MM.1S (cell line): ENCODE measurements at regions not wholly inside any gene's neighbourhood (a gene's known extent, or its start where the extent isn't known, plus 50 kb on each side); places are given as distances from the start of the nearest gene placed in this dataset.
"Not testable (repeated sequence)": the region's sequence is repeated elsewhere in the genome, so short reads cannot be mapped to it uniquely, and the experiment has no call there.

Experiments used
- DNase-seq: peaks from one replicate; pipeline ENCODE4 v3.0.0-alpha.2; 2015
- H2AFZ ChIP-seq: fragments of 300-600 bp; sonication (generic); 2 replicates; pipeline ENCODE4 v1.6.0; 2016; ENCODE audit warnings: antibody characterized with exemption, low read length
- H3F3A ChIP-seq: fragments of 300-600 bp; sonication (generic); 2 replicates; pipeline ENCODE4 v1.6.1; 2016; ENCODE audit warnings: mild to moderate bottlenecking, antibody characterized with exemption, low read length, moderate library complexity, mixed read lengths; ENCODE audit not compliant: insufficient read depth
- H3K27ac ChIP-seq: fragments of 300-600 bp; sonication (generic); 2 replicates; pipeline ENCODE4 v1.5.1; 2016; ENCODE audit warnings: mild to moderate bottlenecking, low read length
- H3K27me3 ChIP-seq: fragments of 300-600 bp; sonication (generic); replicated peaks from 2 replicates; pipeline ENCODE4 v1.6.0; 2016; ENCODE audit warnings: low read length; ENCODE audit not compliant: insufficient read depth
- H3K36me3 ChIP-seq: fragments of 300-600 bp; sonication (generic); replicated peaks from 2 replicates; pipeline ENCODE4 v1.6.1; 2016; ENCODE audit warnings: mild to moderate bottlenecking, low read length, mixed read lengths; ENCODE audit not compliant: insufficient read depth
- H3K4me1 ChIP-seq: fragments of 300-600 bp; sonication (generic); 2 replicates; pipeline ENCODE4 v1.6.1; 2016; ENCODE audit warnings: low read length, mixed read lengths
- H3K4me2 ChIP-seq: fragments of 300-600 bp; sonication (generic); 2 replicates; pipeline ENCODE4 v1.6.0; 2016; ENCODE audit warnings: low read depth, low read length
- H3K4me3 ChIP-seq: fragments of 300-600 bp; sonication (generic); 2 replicates; pipeline ENCODE4 v1.5.1; 2016; ENCODE audit warnings: low read length, mixed read lengths
- H3K79me2 ChIP-seq: fragments of 300-600 bp; sonication (generic); 2 replicates; pipeline ENCODE4 v1.6.1; 2016; ENCODE audit warnings: mixed run types, low read length, mixed read lengths
- H3K9ac ChIP-seq: fragments of 300-600 bp; sonication (generic); 2 replicates; pipeline ENCODE4 v1.6.1; 2016; ENCODE audit warnings: low read length, mixed read lengths
- H3K9me2 ChIP-seq: fragments of 300-600 bp; sonication (generic); replicated peaks from 2 replicates; pipeline ENCODE4 v1.6.1; 2016; ENCODE audit warnings: mild to moderate bottlenecking, low read length, mixed read lengths; ENCODE audit not compliant: insufficient read depth
- H3K9me3 ChIP-seq: fragments of 300-600 bp; sonication (generic); replicated peaks from 2 replicates; pipeline ENCODE4 v1.6.1; 2016; ENCODE audit warnings: mild to moderate bottlenecking, low read length, mixed read lengths; ENCODE audit not compliant: insufficient read depth
- H4K20me1 ChIP-seq: fragments of 300-600 bp; sonication (generic); 2 replicates; pipeline ENCODE4 v1.6.1; 2016; ENCODE audit warnings: mild to moderate bottlenecking, low read length, moderate library complexity, mixed read lengths; ENCODE audit not compliant: insufficient read depth
- EZH2 ChIP-seq: fragments of 300-600 bp; sonication (generic); optimal IDR thresholded peaks from 2 replicates; pipeline ENCODE3; 2017; ENCODE audit warnings: low read depth, mild to moderate bottlenecking, antibody characterized with exemption, low read length, mixed read lengths
- EZH2phosphoT487 ChIP-seq: fragments of 300-600 bp; sonication (generic); IDR thresholded peaks from 2 replicates; pipeline ENCODE4 v1.6.1; 2018; ENCODE audit warnings: antibody characterized with exemption, low read length
- TF ChIP-seq, protein P1 (sequence below): fragments of 300-600 bp; sonication (generic); IDR thresholded peaks from 2 replicates; pipeline ENCODE4 v1.5.1; 2016; ENCODE audit warnings: antibody characterized with exemption, low read length, mixed read lengths

DNA sequence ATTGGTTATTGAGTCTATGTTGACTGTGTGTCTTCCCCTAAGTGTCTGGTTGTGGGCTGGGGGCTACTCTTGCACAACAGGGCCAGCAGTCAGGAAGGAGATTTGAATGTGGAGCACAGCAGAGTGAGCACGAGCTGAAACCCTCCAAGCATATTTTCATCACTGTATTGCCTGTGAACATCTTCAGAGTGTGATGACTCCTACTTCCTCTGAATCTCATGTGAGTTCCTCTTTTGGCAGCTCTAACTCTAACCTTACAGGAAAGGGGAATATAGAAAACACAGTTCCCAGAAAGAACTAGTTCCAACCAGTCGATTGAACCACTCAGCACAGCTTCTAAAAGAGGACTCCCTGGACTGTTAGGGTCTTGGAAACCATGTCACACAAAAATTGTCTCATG is 211.6 kb downstream of the RAP2B start:
- H3K27ac ChIP-seq: no peak overlapping the region
- H3K36me3 ChIP-seq: no peaks in the 10 kb centered on the region
- no peaks in the 10 kb centered on the region for H3K27me3 ChIP-seq
- H2AFZ ChIP-seq: no peak overlapping the region
- H3K9me3 ChIP-seq: no peaks in the 10 kb centered on the region
- no peaks in the 10 kb centered on the region for H4K20me1 ChIP-seq
- no peak for DNase-seq
- H3F3A ChIP-seq: no peaks in the 10 kb centered on the region
- H3K4me1 ChIP-seq: no peaks in the 10 kb centered on the region
- no peak for TF ChIP-seq EZH2phosphoT487
- no peak for TF ChIP-seq EZH2
- no peaks in the 10 kb centered on the region for H3K79me2 ChIP-seq
- H3K9ac ChIP-seq: no peak overlapping the region
- no peaks in the 10 kb centered on the region for H3K9me2 ChIP-seq
- H3K4me3 ChIP-seq: no peak overlapping the region
- H3K4me2 ChIP-seq: no peak overlapping the region

DNA sequence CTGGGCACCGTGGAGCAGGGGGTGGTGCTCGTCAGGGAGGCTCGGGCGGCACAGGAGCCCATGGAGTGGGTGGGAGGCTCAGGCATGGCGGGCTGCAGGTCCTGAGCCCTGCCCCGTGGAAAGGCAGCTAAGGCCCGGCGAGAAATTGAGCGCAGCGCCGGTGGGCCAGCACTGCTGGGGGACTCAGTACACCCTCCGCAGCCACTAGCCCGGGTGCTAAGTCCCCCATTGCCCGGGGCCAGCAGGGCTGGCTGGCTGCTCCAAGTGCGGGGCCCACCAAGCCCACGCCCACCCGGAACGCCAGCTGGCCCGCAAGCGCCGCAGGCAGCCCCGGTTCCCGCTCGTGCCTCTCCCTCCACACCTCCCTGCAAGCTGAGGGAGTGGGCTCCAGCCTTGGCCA is 216.3 kb downstream of the RAP2B start:
- H3K9me3 ChIP-seq, H3K27ac ChIP-seq, H3K9ac ChIP-seq, H3K27me3 ChIP-seq, H3K79me2 ChIP-seq, H3K9me2 ChIP-seq, H4K20me1 ChIP-seq, H3K4me1 ChIP-seq, H3K36me3 ChIP-seq, DNase-seq, H3F3A ChIP-seq, H3K4me2 ChIP-seq, H3K4me3 ChIP-seq, H2AFZ ChIP-seq: not testable (repeated sequence)

DNA sequence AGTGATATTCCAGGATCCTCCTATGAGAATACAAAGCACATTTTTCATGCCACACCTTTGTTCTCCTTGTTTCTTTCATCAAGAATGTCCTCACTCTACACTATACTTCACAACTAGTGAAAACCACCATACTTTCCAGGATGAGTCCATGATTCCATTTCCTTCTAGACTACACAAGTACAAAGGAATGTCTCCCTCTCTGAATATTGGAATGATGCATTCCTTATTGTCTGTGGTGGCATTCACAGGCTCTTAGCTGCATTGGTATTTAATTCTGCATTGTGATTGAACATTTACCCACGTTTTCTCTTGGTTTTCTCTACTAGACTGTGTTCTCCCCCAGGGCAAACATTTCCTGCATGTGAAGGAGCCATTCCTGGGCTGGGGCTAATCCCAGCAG is 217.5 kb downstream of the RAP2B start:
- no peaks in the 10 kb centered on the region for H3K4me1 ChIP-seq
- H3K27me3 ChIP-seq: no peaks in the 10 kb centered on the region
- no peaks in the 10 kb centered on the region for H3K9me2 ChIP-seq
- H3K4me3 ChIP-seq: no peak overlapping the region
- no peaks in the 10 kb centered on the region for H4K20me1 ChIP-seq
- no peak overlapping the region for H2AFZ ChIP-seq
- H3K27ac ChIP-seq: no peak overlapping the region
- TF ChIP-seq EZH2 (no peak), EZH2phosphoT487 (no peak)
- TF ChIP-seq, protein P1, sequence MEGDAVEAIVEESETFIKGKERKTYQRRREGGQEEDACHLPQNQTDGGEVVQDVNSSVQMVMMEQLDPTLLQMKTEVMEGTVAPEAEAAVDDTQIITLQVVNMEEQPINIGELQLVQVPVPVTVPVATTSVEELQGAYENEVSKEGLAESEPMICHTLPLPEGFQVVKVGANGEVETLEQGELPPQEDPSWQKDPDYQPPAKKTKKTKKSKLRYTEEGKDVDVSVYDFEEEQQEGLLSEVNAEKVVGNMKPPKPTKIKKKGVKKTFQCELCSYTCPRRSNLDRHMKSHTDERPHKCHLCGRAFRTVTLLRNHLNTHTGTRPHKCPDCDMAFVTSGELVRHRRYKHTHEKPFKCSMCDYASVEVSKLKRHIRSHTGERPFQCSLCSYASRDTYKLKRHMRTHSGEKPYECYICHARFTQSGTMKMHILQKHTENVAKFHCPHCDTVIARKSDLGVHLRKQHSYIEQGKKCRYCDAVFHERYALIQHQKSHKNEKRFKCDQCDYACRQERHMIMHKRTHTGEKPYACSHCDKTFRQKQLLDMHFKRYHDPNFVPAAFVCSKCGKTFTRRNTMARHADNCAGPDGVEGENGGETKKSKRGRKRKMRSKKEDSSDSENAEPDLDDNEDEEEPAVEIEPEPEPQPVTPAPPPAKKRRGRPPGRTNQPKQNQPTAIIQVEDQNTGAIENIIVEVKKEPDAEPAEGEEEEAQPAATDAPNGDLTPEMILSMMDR: no peak
- H3K9me3 ChIP-seq: no peaks in the 10 kb centered on the region
- no peak overlapping the region for H3K4me2 ChIP-seq
- no peaks in the 10 kb centered on the region for H3F3A ChIP-seq
- no peaks in the 10 kb centered on the region for H3K79me2 ChIP-seq
- no peak for DNase-seq
- H3K36me3 ChIP-seq: no peaks in the 10 kb centered on the region
- H3K9ac ChIP-seq: no peak overlapping the region

DNA sequence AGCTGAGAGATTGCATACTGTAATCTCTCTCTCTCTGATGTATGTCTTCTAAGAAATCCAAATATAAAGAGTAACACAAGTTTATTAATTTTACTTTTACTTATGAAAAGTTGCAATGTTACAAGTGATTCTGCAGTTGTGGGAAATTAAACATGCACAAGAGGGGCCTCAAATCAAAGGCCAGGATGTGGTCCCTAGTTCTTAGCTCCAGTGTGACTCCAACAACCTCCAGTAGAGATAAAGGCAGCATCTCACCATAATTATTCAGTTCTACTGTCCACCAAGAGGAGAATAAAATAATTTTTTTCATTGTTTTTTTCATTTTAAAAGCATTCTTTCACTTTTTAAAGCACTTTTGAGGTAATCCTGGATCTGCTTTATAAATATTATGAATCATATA is 223.3 kb downstream of the RAP2B start:
- Histone ChIP-seq H3K4me1 (no peaks in the 10 kb centered on the region), H3K4me3 (no peak overlapping the region), H3K9ac (no peak overlapping the region), H3K27ac (no peak overlapping the region), H3F3A (no peaks in the 10 kb centered on the region), H3K79me2 (no peaks in the 10 kb centered on the region), H3K9me3 (no peaks in the 10 kb centered on the region), H3K27me3 (no peaks in the 10 kb centered on the region), H3K36me3 (no peaks in the 10 kb centered on the region), H2AFZ (no peak overlapping the region), H4K20me1 (no peaks in the 10 kb centered on the region), H3K9me2 (no peaks in the 10 kb centered on the region), H3K4me2 (no peak overlapping the region)
- no peak for DNase-seq
- TF ChIP-seq EZH2 (no peak), EZH2phosphoT487 (no peak)
- TF ChIP-seq, protein P1: no peak
